DOHH2 (cell line): ENCODE measurements at regions not wholly inside any gene's neighbourhood (a gene's known extent, or its start where the extent isn't known, plus 50 kb on each side); places are given as distances from the start of the nearest gene placed in this dataset.

Experiments used
- H3F3A ChIP-seq: fragments of 200-600 bp; sonication (generic), shearing (Covaris generic); 2 replicates; pipeline ENCODE4 v1.6.0; 2016; ENCODE audit warnings: antibody characterized with exemption, mild to moderate bottlenecking; ENCODE audit not compliant: control insufficient read depth, insufficient read depth
- H3K27ac ChIP-seq: fragments of 200-600 bp; sonication (generic); 2 replicates; pipeline ENCODE4 v1.5.1; 2014; ENCODE audit warnings: low read depth, mild to moderate bottlenecking, low read length, moderate library complexity
- H3K27me3 ChIP-seq: fragments of 200-600 bp; sonication (generic); 2 replicates; pipeline ENCODE4 v1.6.1; 2014; ENCODE audit warnings: mild to moderate bottlenecking, low read length, mixed read lengths; ENCODE audit not compliant: control insufficient read depth
- H3K36me3 ChIP-seq: fragments of 200-600 bp; sonication (generic); 2 replicates; pipeline ENCODE4 v1.6.1; 2014; ENCODE audit warnings: mild to moderate bottlenecking, low read length, moderate library complexity, mixed read lengths; ENCODE audit not compliant: control insufficient read depth
- H3K4me1 ChIP-seq: fragments of 200-600 bp; sonication (generic); 2 replicates; pipeline ENCODE4 v1.6.1; 2014; ENCODE audit warnings: mild to moderate bottlenecking, low read length, mixed read lengths; ENCODE audit not compliant: control insufficient read depth
- H3K4me2 ChIP-seq: fragments of 200-600 bp; sonication (generic); 2 replicates; pipeline ENCODE4 v1.6.0; 2014; ENCODE audit warnings: mild to moderate bottlenecking, low read length, moderate library complexity
- H3K4me3 ChIP-seq: fragments of 200-600 bp; sonication (generic); 2 replicates; pipeline ENCODE4 v1.5.1; 2014; ENCODE audit warnings: mild to moderate bottlenecking, low read length, mixed read lengths
- H3K79me2 ChIP-seq: fragments of 200-600 bp; sonication (generic); 2 replicates; pipeline ENCODE4 v1.6.1; 2014; ENCODE audit warnings: mild to moderate bottlenecking, low read length, mixed read lengths; ENCODE audit not compliant: control insufficient read depth
- H3K9me2 ChIP-seq: fragments of 200-600 bp; sonication (generic); replicated peaks from 2 replicates; pipeline ENCODE4 v1.6.1; 2014; ENCODE audit warnings: mild to moderate bottlenecking, low read length, mixed read lengths; ENCODE audit not compliant: control insufficient read depth
- H3K9me3 ChIP-seq: fragments of 200-600 bp; sonication (generic); 2 replicates; pipeline ENCODE4 v1.6.1; 2014; ENCODE audit warnings: antibody characterized with exemption, low read length, mixed read lengths; ENCODE audit not compliant: control insufficient read depth, insufficient read depth
- H4K20me1 ChIP-seq: fragments of 200-600 bp; sonication (generic); 2 replicates; pipeline ENCODE4 v1.6.0; 2014; ENCODE audit warnings: low read depth, mild to moderate bottlenecking, antibody characterized with exemption, low read length, moderate library complexity; ENCODE audit not compliant: control insufficient read depth, insufficient read depth
- EZH2phosphoT487 ChIP-seq: fragments of 200-600 bp; sonication (generic); IDR thresholded peaks from 2 replicates; pipeline ENCODE4 v1.6.1; 2017; ENCODE audit warnings: borderline replicate concordance, mild to moderate bottlenecking, antibody characterized with exemption, low read length, moderate library complexity, mixed read lengths
- TF ChIP-seq, protein P1 (sequence below): fragments of 200-600 bp; sonication (generic); IDR thresholded peaks from one replicate; pipeline ENCODE4 v1.5.1; 2014; ENCODE audit warnings: antibody characterized with exemption, mild to moderate bottlenecking, low read depth, low read length; ENCODE audit not compliant: poor library complexity, severe bottlenecking

GRCh38 chr4:52200339-52200725, 149.2 kb downstream of the SPATA18 start:
- H3K4me2 ChIP-seq, result no peak overlapping the region
- H4K20me1 ChIP-seq, result no peaks in the 10 kb centered on the region
- H3K36me3 ChIP-seq, result no peaks in the 10 kb centered on the region
- peaks cover 2% of the 10 kb centered on the region; the same call in 1 of the 2 replicates for H3K9me3 ChIP-seq
- no peaks in the 10 kb centered on the region for H3K79me2 ChIP-seq
- H3K9me2 ChIP-seq, result no peaks in the 10 kb centered on the region
- H3F3A ChIP-seq, result no peaks in the 10 kb centered on the region
- peaks cover 17% of the 10 kb centered on the region for H3K4me1 ChIP-seq
- TF ChIP-seq, protein P1, sequence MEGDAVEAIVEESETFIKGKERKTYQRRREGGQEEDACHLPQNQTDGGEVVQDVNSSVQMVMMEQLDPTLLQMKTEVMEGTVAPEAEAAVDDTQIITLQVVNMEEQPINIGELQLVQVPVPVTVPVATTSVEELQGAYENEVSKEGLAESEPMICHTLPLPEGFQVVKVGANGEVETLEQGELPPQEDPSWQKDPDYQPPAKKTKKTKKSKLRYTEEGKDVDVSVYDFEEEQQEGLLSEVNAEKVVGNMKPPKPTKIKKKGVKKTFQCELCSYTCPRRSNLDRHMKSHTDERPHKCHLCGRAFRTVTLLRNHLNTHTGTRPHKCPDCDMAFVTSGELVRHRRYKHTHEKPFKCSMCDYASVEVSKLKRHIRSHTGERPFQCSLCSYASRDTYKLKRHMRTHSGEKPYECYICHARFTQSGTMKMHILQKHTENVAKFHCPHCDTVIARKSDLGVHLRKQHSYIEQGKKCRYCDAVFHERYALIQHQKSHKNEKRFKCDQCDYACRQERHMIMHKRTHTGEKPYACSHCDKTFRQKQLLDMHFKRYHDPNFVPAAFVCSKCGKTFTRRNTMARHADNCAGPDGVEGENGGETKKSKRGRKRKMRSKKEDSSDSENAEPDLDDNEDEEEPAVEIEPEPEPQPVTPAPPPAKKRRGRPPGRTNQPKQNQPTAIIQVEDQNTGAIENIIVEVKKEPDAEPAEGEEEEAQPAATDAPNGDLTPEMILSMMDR, result no peak
- TF ChIP-seq EZH2phosphoT487, result no peak
- H3K4me3 ChIP-seq, result no peak overlapping the region
- H3K27me3 ChIP-seq, result no peaks in the 10 kb centered on the region
- H3K27ac ChIP-seq, result no peak overlapping the region

- Histone ChIP-seq H3K79me2 (no peaks in the 10 kb centered on the region), H4K20me1 (no peaks in the 10 kb centered on the region), H3K9me2 (no peaks in the 10 kb centered on the region), H3K27ac (no peak overlapping the region), H3K4me2 (no peak overlapping the region), H3K4me3 (no peak overlapping the region), H3F3A (no peaks in the 10 kb centered on the region), H3K27me3 (no peaks in the 10 kb centered on the region), H3K4me1 (peaks cover 17% of the 10 kb centered on the region), H3K36me3 (no peaks in the 10 kb centered on the region), H3K9me3 (peaks cover 5% of the 10 kb centered on the region; the same call in 1 of the 2 replicates)
- TF ChIP-seq EZH2phosphoT487, result no peak
- TF ChIP-seq, protein P1, result no peak
These were observed 150.6 kb downstream of the SPATA18 start for GRCh38 chr4:52201715-52202114.

DNA sequence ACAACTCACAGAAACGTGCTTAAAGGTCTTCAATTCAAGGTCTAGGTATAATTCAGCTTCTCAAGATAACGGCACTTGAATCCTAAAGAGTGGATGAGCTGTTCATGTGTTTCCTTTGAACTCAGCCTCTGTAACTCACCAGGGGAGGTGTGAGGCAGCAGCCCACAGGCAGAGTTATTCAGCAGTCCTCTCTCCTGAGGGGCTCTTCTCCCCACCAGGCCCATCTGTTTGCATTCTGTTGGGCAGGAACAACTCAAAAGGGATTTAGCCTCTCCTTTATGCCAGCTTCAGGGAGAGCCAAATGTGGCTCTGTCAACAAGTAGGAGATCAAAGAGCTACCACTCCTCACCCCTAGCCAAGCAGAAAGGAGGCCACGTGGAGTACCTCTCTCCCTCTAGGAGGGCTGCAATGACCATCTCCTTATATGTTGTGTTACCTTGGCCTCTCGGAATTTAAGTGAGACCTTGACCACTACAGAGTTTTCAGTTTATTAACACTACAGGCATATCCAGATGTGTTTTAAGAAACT, 151.2 kb downstream of the SPATA18 start:
- no peak overlapping the region for H3K4me2 ChIP-seq
- peaks cover 17% of the 10 kb centered on the region for H3K4me1 ChIP-seq
- no peak overlapping the region for H3K27ac ChIP-seq
- no peaks in the 10 kb centered on the region for H3K27me3 ChIP-seq
- H4K20me1 ChIP-seq, result no peaks in the 10 kb centered on the region
- H3K9me2 ChIP-seq, result no peaks in the 10 kb centered on the region
- TF ChIP-seq, protein P1, result no peak
- TF ChIP-seq EZH2phosphoT487, result no peak
- H3K36me3 ChIP-seq, result no peaks in the 10 kb centered on the region
- H3K4me3 ChIP-seq, result no peak overlapping the region
- peaks cover 5% of the 10 kb centered on the region; the same call in 1 of the 2 replicates for H3K9me3 ChIP-seq
- H3K79me2 ChIP-seq, result no peaks in the 10 kb centered on the region
- H3F3A ChIP-seq, result no peaks in the 10 kb centered on the region
